Fibroblast of mammary gland (primary cell): ENCODE measurements at regions not wholly inside any gene's neighbourhood (a gene's known extent, or its start where the extent isn't known, plus 50 kb on each side); places are given as distances from the start of the nearest gene placed in this dataset.

Experiments used
- DNase-seq: peaks from one replicate; pipeline ENCODE4 v3.0.0-alpha.2; 2010; ENCODE audit warnings: low read depth
- H3K4me3 ChIP-seq: 2 replicates; pipeline ENCODE4 v1.5.1; 2011; ENCODE audit warnings: low read depth, mild to moderate bottlenecking, low read length, moderate library complexity; ENCODE audit not compliant: control insufficient read depth
- TF ChIP-seq, protein P1 (sequence below): conservative IDR thresholded peaks from 2 replicates; pipeline ENCODE4 v1.5.1; 2011; ENCODE audit warnings: low read depth, low read length, inconsistent platforms; ENCODE audit not compliant: control insufficient read depth, insufficient read depth

DNA sequence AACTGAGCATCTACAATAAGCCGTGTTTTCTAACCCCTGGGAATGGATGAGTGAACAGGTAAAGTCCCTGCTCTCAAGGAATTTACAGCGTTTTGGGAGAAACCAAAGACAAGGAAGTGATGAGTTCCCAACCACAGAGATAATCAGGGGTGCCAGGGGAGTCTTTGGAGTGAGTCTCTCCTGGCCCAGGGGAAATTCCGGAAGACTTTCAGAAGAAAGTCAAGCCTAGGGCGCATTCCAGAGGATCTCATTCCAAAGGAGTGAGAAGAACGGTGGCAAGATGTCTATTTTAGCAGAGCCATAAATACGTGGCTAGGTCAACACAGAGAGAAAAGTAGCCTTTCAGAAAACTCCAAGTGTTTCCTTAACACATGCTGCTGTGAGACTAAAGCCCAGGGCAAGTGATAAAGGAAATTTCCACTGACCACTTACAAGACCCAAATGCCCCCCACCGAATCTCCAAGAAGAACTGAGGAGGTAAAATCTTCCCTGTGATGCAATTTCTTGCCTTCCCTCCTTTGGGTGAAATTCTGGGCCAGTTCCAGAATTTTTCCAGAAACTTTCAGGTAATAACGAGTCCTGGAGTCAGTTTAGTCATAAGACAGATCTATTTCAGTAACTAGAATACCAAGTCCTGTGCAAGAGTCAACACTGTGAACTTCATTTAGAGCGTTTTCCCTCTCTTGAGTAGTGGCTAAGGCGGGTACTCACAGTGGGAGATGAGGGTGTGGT lies 437.4 kb downstream of the NR2F2 start:
- DNase-seq: no peak
- no peak overlapping the region for H3K4me3 ChIP-seq
- TF ChIP-seq, protein P1, sequence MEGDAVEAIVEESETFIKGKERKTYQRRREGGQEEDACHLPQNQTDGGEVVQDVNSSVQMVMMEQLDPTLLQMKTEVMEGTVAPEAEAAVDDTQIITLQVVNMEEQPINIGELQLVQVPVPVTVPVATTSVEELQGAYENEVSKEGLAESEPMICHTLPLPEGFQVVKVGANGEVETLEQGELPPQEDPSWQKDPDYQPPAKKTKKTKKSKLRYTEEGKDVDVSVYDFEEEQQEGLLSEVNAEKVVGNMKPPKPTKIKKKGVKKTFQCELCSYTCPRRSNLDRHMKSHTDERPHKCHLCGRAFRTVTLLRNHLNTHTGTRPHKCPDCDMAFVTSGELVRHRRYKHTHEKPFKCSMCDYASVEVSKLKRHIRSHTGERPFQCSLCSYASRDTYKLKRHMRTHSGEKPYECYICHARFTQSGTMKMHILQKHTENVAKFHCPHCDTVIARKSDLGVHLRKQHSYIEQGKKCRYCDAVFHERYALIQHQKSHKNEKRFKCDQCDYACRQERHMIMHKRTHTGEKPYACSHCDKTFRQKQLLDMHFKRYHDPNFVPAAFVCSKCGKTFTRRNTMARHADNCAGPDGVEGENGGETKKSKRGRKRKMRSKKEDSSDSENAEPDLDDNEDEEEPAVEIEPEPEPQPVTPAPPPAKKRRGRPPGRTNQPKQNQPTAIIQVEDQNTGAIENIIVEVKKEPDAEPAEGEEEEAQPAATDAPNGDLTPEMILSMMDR: no peak

DNA sequence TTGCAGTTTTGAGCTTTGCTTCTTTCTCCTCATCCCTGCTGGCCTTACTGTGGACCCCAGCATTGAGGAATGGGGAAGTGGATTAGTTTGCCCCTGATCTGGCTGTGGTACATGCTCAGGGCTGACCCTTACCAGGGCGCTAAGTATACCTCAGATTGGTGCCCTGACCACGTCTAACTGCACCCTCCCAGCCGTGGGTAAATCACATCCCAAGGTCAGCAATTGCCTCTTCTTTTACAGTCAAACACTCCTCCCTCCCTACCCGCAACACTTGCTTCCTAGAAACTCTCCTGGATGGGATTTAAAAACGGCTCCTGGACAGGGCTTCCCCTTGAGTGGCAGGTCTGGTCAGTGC lies 437.9 kb downstream of the NR2F2 start:
- TF ChIP-seq, protein P1: no peak
- DNase-seq: no peak
- H3K4me3 ChIP-seq: no peak overlapping the region

DNA sequence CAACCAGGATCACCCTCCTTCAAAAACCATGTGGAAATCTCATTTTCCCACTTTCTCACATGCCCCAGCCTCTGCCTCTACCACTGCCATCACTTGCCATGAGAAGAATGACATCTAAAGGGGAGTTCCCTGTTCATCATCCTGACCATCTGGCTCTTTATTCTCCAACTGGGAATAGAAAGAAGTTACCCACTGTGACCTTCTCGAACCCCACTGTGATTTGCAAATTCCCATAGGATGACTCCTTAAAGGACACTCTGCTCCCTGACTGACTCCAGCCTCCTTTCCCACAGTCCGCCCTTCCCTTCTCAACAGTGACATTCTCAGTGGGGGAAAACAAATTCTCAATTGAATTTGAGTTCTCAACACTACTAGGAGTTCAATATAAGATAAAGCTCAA lies 440.5 kb downstream of the NR2F2 start:
- no peak overlapping the region for H3K4me3 ChIP-seq

DNA sequence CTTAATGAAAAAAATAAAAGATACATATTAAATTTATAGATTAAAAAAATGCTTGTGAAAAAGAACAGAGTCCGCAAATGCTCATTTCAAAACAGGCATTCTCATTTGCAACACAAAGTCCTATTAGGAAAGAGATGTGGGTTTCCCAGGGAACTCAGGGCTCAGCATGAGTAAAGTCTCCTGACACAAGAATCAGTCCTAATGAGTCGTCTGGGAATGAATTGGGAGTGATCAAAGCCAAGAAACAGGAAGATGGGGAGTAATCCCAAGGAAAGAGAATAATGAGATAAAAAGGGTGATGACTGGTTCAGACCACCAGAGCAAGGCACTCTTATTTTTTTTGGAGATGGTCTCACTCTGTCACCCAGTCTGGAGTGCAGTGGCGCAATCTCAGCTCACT lies 443.7 kb downstream of the NR2F2 start:
- TF ChIP-seq, protein P1: no peak
- DNase-seq: peak; percentile 8
- H3K4me3 ChIP-seq: no peak overlapping the region

More for the DNA sequence above, 440.5 kb downstream of the NR2F2 start:
- TF ChIP-seq, protein P1: no peak
- DNase-seq: no peak

DNA sequence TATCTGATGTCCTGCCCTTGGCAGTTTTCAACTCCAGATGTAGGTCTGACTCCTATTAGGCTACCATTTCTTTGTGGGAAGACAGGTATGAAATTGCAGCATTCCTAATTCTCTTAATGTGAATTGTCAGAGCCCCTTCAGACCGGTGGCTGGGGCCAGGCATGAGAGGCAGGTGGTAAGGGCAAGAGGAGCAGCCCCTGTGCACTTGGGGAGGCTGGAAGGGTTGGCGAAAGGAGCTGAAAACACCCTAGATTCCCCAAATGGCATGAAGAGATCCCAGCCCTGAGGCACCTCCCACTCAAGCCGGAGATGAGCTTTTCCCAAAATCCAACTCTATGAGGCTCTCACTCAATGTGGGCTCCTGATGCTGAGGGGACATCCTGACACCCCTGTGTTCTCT lies 453.2 kb downstream of the NR2F2 start:
- H3K4me3 ChIP-seq: no peak overlapping the region
- TF ChIP-seq, protein P1: no peak
- no peak for DNase-seq

DNA sequence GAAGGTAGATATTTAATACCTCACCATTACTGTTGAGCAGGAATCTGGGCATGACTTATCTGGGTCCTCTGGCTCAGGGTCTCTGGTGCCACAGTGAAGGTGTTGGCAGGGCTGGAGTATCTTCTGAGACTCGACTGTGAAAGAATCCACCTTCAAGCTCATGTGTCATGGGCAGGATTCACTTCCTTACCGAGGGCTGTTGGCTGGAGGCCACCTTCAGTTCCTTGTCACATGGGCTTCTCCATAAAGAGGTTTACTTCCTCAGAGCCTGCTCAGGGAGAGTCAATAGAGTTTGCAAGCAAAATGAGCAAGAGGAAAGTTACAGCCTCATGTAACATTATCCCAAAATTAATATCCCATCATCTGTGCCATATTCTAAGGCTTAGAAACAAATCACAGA lies 459.5 kb downstream of the NR2F2 start:
- DNase-seq: no peak
- H3K4me3 ChIP-seq: no peak overlapping the region
- TF ChIP-seq, protein P1: no peak

DNA sequence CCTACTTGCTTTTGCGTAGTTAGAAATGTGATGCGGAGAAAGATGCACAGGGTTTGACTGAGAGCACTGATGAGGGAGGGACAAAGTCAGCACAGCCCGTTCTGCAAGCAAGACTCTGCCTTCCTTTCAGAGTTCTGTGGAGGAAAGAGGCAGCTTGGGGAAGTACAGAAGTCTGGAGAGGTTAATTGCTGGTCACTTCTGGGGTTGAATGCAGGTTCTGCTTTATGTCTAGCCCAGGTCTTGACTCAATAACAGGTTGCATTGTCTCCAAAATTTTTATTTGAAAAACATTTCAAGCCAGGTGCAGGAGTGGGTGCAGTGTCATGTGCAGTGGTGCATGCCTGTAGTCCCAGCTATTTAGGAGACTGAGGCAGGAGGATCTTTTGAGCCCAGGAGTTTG lies 461.7 kb downstream of the NR2F2 start:
- H3K4me3 ChIP-seq: no peak overlapping the region
- DNase-seq: no peak
- TF ChIP-seq, protein P1: no peak
